ENCODE measurements at regions not wholly inside any gene's neighbourhood (a gene's known extent, or its start where the extent isn't known, plus 50 kb on each side); places are given as distances from the start of the nearest gene placed in this dataset.

DNA sequence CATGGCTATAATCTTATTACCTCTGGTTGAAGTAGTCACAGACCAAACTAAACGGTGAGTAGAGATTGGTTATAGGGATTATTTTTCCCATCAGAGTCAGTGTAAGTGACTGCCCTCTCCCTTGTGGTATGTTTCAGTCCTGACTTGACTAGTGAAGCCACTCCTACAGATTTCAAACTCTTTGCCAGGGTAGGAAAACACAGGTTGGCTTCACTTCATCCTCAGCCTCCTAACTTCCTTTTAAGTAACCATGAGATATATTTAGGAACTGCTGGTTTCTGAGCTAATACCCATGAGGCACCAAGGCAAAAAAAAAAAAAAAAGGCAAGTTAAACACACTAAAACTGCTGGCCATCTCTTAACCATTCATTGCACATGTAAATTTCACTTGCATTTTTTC, 349.2 kb upstream of the MCTP2 start:
- no peak overlapping the region for H2BK15ac ChIP-seq (ENCODE audit: low read length)
- no peak overlapping the region for H2AFZ ChIP-seq (ENCODE audit: low read length)
- H3K4me1 ChIP-seq (replicated peaks in 1 of 4; ENCODE audit: control insufficient read depth in 3 of 4, insufficient read depth in 4 of 4, low read length in 3 of 4): peaks cover 0 to 4% (median 0%) of the 10 kb centered on the region in 4 experiments; a peak in 3 of 7 replicates
- no peak overlapping the region for H4K91ac ChIP-seq (replicated peaks; ENCODE audit: insufficient read length, low read length)
- ChIA-PET CTCF (ENCODE audit: partially characterized antibody) (interaction anchor here (1.4 kb wide), 1 partner anchor 93 kb away, joined by 3 read pairs; no protein-coding TSS in a partner anchor), POLR2A (ENCODE audit: partially characterized antibody) (no interaction called here)
- H3K9me3 ChIP-seq (ENCODE audit: insufficient read depth in 2 of 2, low read depth in 1 of 2, low read length in 1 of 2): no peaks in the 10 kb centered on the region
- no peak overlapping the region for H2AK5ac ChIP-seq (ENCODE audit: low read depth, low read length)
- no peak for DNase-seq (ENCODE audit: low read depth in 1 of 2, low spot score in 2 of 2)
- no peak overlapping the region for H4K5ac ChIP-seq (ENCODE audit: insufficient read length, low read depth, low read length)
- 92% methylated on average over 1 of the region's 1 CpG; no CpG with 5 or more reads in 1 of the 2 experiments for WGBS, 2 experiments (ENCODE audit: extremely low coverage in 1 of 2, insufficient coverage in 1 of 2, insufficient read length in 1 of 2, insufficient replicate concordance in 2 of 2, low coverage in 1 of 2, low lambda C conversion rate in 2 of 2, missing lambda C conversion rate in 1 of 2)
- H3K18ac ChIP-seq (ENCODE audit: extremely low read depth, low read length): no peak overlapping the region
- no peaks in the 10 kb centered on the region for H3K79me2 ChIP-seq (ENCODE audit: control insufficient read depth in 1 of 2, insufficient read depth in 2 of 2, low read length in 2 of 2)
- no peak overlapping the region for H3K4me3 ChIP-seq (ENCODE audit: extremely low read depth in 1 of 4, insufficient read depth in 2 of 4, low read depth in 3 of 4, low read length in 4 of 4)
- H3K27me3 ChIP-seq (replicated peaks in 1 of 4; ENCODE audit: control insufficient read depth in 3 of 4, extremely low read depth in 1 of 4, insufficient read depth in 3 of 4, low read length in 3 of 4): peaks cover 0 to 1% (median 0%) of the 10 kb centered on the region in 4 experiments; a peak in 1 of 7 replicates
- H3K23me2 ChIP-seq (ENCODE audit: low read depth, low read length): no peaks in the 10 kb centered on the region
- no peak overlapping the region for H3K27ac ChIP-seq (ENCODE audit: low read depth, low read length)
- H4K8ac ChIP-seq (ENCODE audit: extremely low read depth, insufficient read depth, low read length): no peak overlapping the region
- no peak overlapping the region for H3K9ac ChIP-seq (replicated peaks in 1 of 4; ENCODE audit: extremely low read depth in 1 of 4, low read depth in 3 of 4, low read length in 3 of 4)
- H2BK5ac ChIP-seq (ENCODE audit: low read depth, low read length): no peak overlapping the region
- H2BK12ac ChIP-seq (ENCODE audit: low read depth, low read length): no peak overlapping the region
- H3K23ac ChIP-seq (ENCODE audit: insufficient read length): no peak overlapping the region
- no peak overlapping the region for H3K4me2 ChIP-seq (ENCODE audit: insufficient read depth in 1 of 2, low read depth in 2 of 2, low read length in 2 of 2)
- no peak overlapping the region for H3K14ac ChIP-seq (ENCODE audit: insufficient read length)
- FAIRE-seq: no peak
- H4K20me1 ChIP-seq (replicated peaks in 1 of 2; ENCODE audit: control insufficient read depth in 1 of 2, insufficient read depth in 2 of 2, low read length in 2 of 2): no peaks in the 10 kb centered on the region
- TF ChIP-seq ZNF274 (IDR thresholded peaks at IDR 0.05; ENCODE audit: borderline replicate concordance, extremely low read depth, low read length) (0 out of 2 replicates have a peak, but pooled peaks have one; percentile 8), BACH1 (IDR thresholded peaks at IDR 0.05; ENCODE audit: low read length) (no peak)
- H3K4ac ChIP-seq (replicated peaks; ENCODE audit: insufficient read length, low read depth, low read length): no peak overlapping the region
- no peaks in the 10 kb centered on the region for H3K79me1 ChIP-seq (ENCODE audit: low read depth, low read length)
- H2BK20ac ChIP-seq (ENCODE audit: low read length): no peak overlapping the region
- no peak overlapping the region for H3K56ac ChIP-seq (replicated peaks; ENCODE audit: insufficient read length, low read depth, low read length)
- H2BK120ac ChIP-seq (replicated peaks; ENCODE audit: low read depth, low read length): no peak overlapping the region
- H3K36me3 ChIP-seq (ENCODE audit: control insufficient read depth in 2 of 4, insufficient read depth in 4 of 4, low read length in 3 of 4): no peaks in the 10 kb centered on the region

All from H1 (cell line).